K562 (cell line): ENCODE measurements at regions not wholly inside any gene's neighbourhood (a gene's known extent, or its start where the extent isn't known, plus 50 kb on each side); places are given as distances from the start of the nearest gene placed in this dataset.

ENCODE experiments used
- ATAC-seq: fragments of 200-7000 bp; cut with Tn5 transposase; 3 replicates; pipeline ENCODE4 v1.9.1; 2020; ENCODE audit warnings: moderate library complexity
- BruUV-seq: library from RNA; stranded (reverse); fragments of 400-500 nt; replicated peaks from 2 replicates; lab custom pipeline; 2021; lab: Mats Ljungman, UMichigan
- CTCF ChIA-PET: fragments of 300-600 bp; formaldehyde crosslinking; extraction: SDS; loops from one replicate; lab custom pipeline; 2021; ENCODE audit warnings: low intra/inter-chr PET ratio; lab: Yijun Ruan, JAX
- POLR2A ChIA-PET: fragments of 300-600, 350-650 bp; sonication (Branson Sonifier 250); formaldehyde crosslinking; extraction: SDS; loops from one replicate; lab custom pipeline; 2021; ENCODE audit warnings: antibody characterized with exemption, inconsistent platforms; lab: Yijun Ruan, JAX
- DNase-seq, 4 experiments: peaks; one replicate each; pipeline versions ENCODE4 v3.0.0 to v3.0.0-alpha.2; 2011 to 2018; ENCODE audit warnings: low spot score in 3 of 4, mixed read lengths in 3 of 4; ENCODE audit errors: extremely low read depth in 1 of 4
- FAIRE-seq: peaks from 2 replicates; lab custom pipeline; 2011; peaks lifted over from hg19 to GRCh38; lab: Jason Lieb, UNC
- H2AFZ ChIP-seq: 2 replicates; pipeline ENCODE4 v1.6.0; 2011; ENCODE audit warnings: low read depth, low read length, control low read depth, inconsistent platforms
- H3K27ac ChIP-seq: fragments of 200-600 bp; 3 replicates; pipeline ENCODE4 v1.8.0; 2011; ENCODE audit warnings: low read depth, mild to moderate bottlenecking, control low read depth, inconsistent platforms, low read length, moderate library complexity, mixed read lengths; ENCODE audit errors: extremely low read depth
- H3K27me3 ChIP-seq, 2 experiments: fragments of 300-600 bp in 1 of 2; 2 replicates in 1 of 2; 3 replicates in 1 of 2; pipeline versions ENCODE4 v1.6.0 to v1.8.0; 2011; ENCODE audit warnings: inconsistent platforms in 2 of 2, low read length in 2 of 2, mild to moderate bottlenecking in 1 of 2, mixed read lengths in 1 of 2, moderate library complexity in 1 of 2; ENCODE audit not compliant: control insufficient read depth in 2 of 2, insufficient read depth in 2 of 2
- H3K36me3 ChIP-seq: fragments of 300-600 bp; 3 replicates; pipeline ENCODE4 v1.8.0; 2011; ENCODE audit warnings: mild to moderate bottlenecking, low read length, inconsistent platforms; ENCODE audit not compliant: control insufficient read depth, insufficient read depth
- H3K4me1 ChIP-seq, 2 experiments: fragments of 200-600 bp in 1 of 2; replicated peaks in 1 of 2; 2 replicates in 1 of 2; 3 replicates in 1 of 2; pipeline versions ENCODE4 v1.5.1 to v1.8.0; 2011; ENCODE audit warnings: inconsistent platforms in 2 of 2, low read length in 2 of 2, mild to moderate bottlenecking in 1 of 2, mixed read lengths in 1 of 2, moderate library complexity in 1 of 2; ENCODE audit not compliant: control insufficient read depth in 2 of 2, insufficient read depth in 2 of 2
- H3K4me2 ChIP-seq: 2 replicates; pipeline ENCODE4 v1.6.1; 2011; ENCODE audit warnings: low read length, control low read depth, inconsistent platforms, mixed read lengths; ENCODE audit not compliant: insufficient read depth
- H3K4me3 ChIP-seq: fragments of 200-600 bp; sonication (generic), shearing (Covaris generic); 2 replicates; pipeline ENCODE4 v1.5.1; 2016; ENCODE audit warnings: control low read depth, inconsistent platforms
- H3K79me2 ChIP-seq: fragments of 200-600 bp; 3 replicates; pipeline ENCODE4 v1.8.0; 2011; ENCODE audit warnings: low read length, inconsistent platforms; ENCODE audit not compliant: control insufficient read depth, insufficient read depth
- H3K9ac ChIP-seq, 2 experiments: 2 replicates each; pipeline versions ENCODE4 v1.6.0 to v1.6.1; 2011; ENCODE audit warnings: low read depth in 2 of 2, low read length in 2 of 2, control low read depth in 1 of 2, inconsistent platforms in 1 of 2, mild to moderate bottlenecking in 1 of 2, mixed read lengths in 1 of 2; ENCODE audit not compliant: insufficient read depth in 1 of 2
- H3K9me1 ChIP-seq: one replicate; pipeline ENCODE4 v1.6.0; 2011; ENCODE audit warnings: inconsistent platforms, mild to moderate bottlenecking, low read length, moderate library complexity; ENCODE audit not compliant: control insufficient read depth, insufficient read depth
- H3K9me3 ChIP-seq: replicated peaks from 2 replicates; pipeline ENCODE4 v1.5.1; 2011; ENCODE audit warnings: low read depth, low read length, inconsistent platforms; ENCODE audit not compliant: control insufficient read depth, insufficient read depth
- H4K20me1 ChIP-seq: replicated peaks from 2 replicates; pipeline ENCODE4 v1.6.1; 2011; ENCODE audit warnings: low read length, inconsistent platforms, mixed read lengths; ENCODE audit not compliant: control insufficient read depth, insufficient read depth
- KDM1A ChIP-seq, 2 experiments: fragments of 450-650 bp; IDR thresholded peaks; 2 replicates each; pipeline ENCODE4 v1.6.1; 2016; ENCODE audit warnings: mild to moderate bottlenecking in 2 of 2
- NUFIP1 ChIP-seq: fragments of 450-650 bp; IDR thresholded peaks from 2 replicates; pipeline ENCODE4 v1.6.1; 2018; ENCODE audit not compliant: partially characterized antibody
- RBM25 ChIP-seq: fragments of 200-400 bp; formaldehyde crosslinking; IDR thresholded peaks from 2 replicates; pipeline ENCODE4 v1.6.1; 2018; ENCODE audit warnings: low read length, low read depth, moderate library complexity; ENCODE audit not compliant: severe bottlenecking
- SIN3B ChIP-seq: fragments of 450-650 bp; IDR thresholded peaks from 2 replicates; pipeline ENCODE4 v1.6.1; 2017; ENCODE audit warnings: low read depth, mild to moderate bottlenecking, moderate library complexity
- TSC22D4 ChIP-seq: fragments of 450-650 bp; IDR thresholded peaks from 2 replicates; pipeline ENCODE4 v1.6.1; 2016; ENCODE audit warnings: missing genetic modification characterization, missing biosample characterization, control low read depth
- XRCC5 ChIP-seq: fragments of 200-400 bp; formaldehyde crosslinking; IDR thresholded peaks from 2 replicates; pipeline ENCODE4 v1.6.1; 2017; ENCODE audit warnings: low read depth, mild to moderate bottlenecking, low read length
- ZNF146 ChIP-seq: IDR thresholded peaks from one replicate; pipeline ENCODE4 v1.6.1; 2018; ENCODE audit warnings: missing compliant biosample characterization; ENCODE audit not compliant: unreplicated experiment
- WGBS: fragments of 100-300 bp; shearing (Covaris generic); methylation state at CpG from one replicate; pipeline ENCODE4 v1.1.6; 2016; ENCODE audit warnings: low coverage, mixed read lengths; ENCODE audit not compliant: insufficient coverage; ENCODE audit errors: missing lambda C conversion rate; 5-methylcytosine and 5-hydroxymethylcytosine counted together
- in situ Hi-C: fragments of 300-500 bp; cut with MboI; formaldehyde crosslinking; loops from 4 replicates; pipeline ENCODE4 v1.15.0; 2018; ENCODE audit warnings: inconsistent platforms, mixed read lengths
- intact Hi-C: fragments of 100-400 bp; cut with micrococcal nuclease; formaldehyde crosslinking; loops from 2 replicates; pipeline ENCODE4 v1.14.2; 2022

GRCh38 chr2:217113491-217113890 is 253.6 kb upstream of the TNP1 start:
- Histone ChIP-seq H3K9me1 (no peaks in the 10 kb centered on the region), H3K4me1 (peaks cover 0 to 9% of the 10 kb centered on the region in 2 experiments; a peak in 3 of 5 replicates), H4K20me1 (no peaks in the 10 kb centered on the region), H3K4me2 (no peak overlapping the region), H2AFZ (no peak overlapping the region), H3K27me3 (no peaks in the 10 kb centered on the region), H3K79me2 (no peaks in the 10 kb centered on the region), H3K9me3 (no peaks in the 10 kb centered on the region), H3K9ac (no peak overlapping the region), H3K4me3 (no peak overlapping the region), H3K36me3 (no peaks in the 10 kb centered on the region), H3K27ac (no peak overlapping the region)
- no peak for DNase-seq
- FAIRE-seq, result no peak
- intact Hi-C loops, result no loop called here
- in situ Hi-C loops, result no loop called here
- ChIA-PET CTCF (no interaction called here), POLR2A (no interaction called here)
- ATAC-seq, result no peak
- WGBS, result 88% methylated on average over 3 of the region's 4 CpGs
- BruUV-seq, result no TSS peak
- TF ChIP-seq NUFIP1 (no peak), XRCC5 (no peak), SIN3B (no peak)

- Histone ChIP-seq H3K9ac (no peak overlapping the region), H3K4me2 (no peak overlapping the region), H3K27me3 (no peaks in the 10 kb centered on the region), H3K4me3 (no peak overlapping the region), H3K27ac (no peak overlapping the region), H3K9me3 (no peaks in the 10 kb centered on the region), H3K36me3 (no peaks in the 10 kb centered on the region), H4K20me1 (no peaks in the 10 kb centered on the region), H2AFZ (no peak overlapping the region), H3K79me2 (no peaks in the 10 kb centered on the region), H3K9me1 (no peaks in the 10 kb centered on the region), H3K4me1 (peaks cover 21 to 37% of the 10 kb centered on the region in 2 experiments; a peak in 4 of 5 replicates)
- 86% methylated on average over 3 of the region's 3 CpGs for WGBS
- intact Hi-C loops (no loop called here), in situ Hi-C loops (no loop called here)
- POLR2A ChIA-PET, result no interaction called here
- DNase-seq (no peak), ATAC-seq (no peak), FAIRE-seq (no peak)
- CTCF ChIA-PET, result no interaction called here
- BruUV-seq, result no TSS peak
- TF ChIP-seq KDM1A (IDR thresholded peaks at IDR 0.05) (peak in 1 of 2 experiments; percentile 18; a peak in 1 of 4 replicates), RBM25 (peak; percentile 19), ZNF146 (CRISPR knock-in tag) (peak; percentile 70), TSC22D4 (tag) (no peak)
Measured at GRCh38 chr2:217110550-217110949, 250.7 kb upstream of the TNP1 start.
